Stimulated activated CD4-positive, alpha-beta T cell treated with anti-CD3 and anti-CD28 coated beads, Interleukin-15, amount 100 ng/mL, for 48 hours (primary cell): ENCODE measurements at regions not wholly inside any gene's neighbourhood (a gene's known extent, or its start where the extent isn't known, plus 50 kb on each side); places are given as distances from the start of the nearest gene placed in this dataset.

ENCODE experiments used
- DNase-seq, 2 donors: peaks; one replicate each; pipeline ENCODE4 v3.0.0-alpha.2; 2020; ENCODE audit warnings: low read depth in 2 of 2

DNA sequence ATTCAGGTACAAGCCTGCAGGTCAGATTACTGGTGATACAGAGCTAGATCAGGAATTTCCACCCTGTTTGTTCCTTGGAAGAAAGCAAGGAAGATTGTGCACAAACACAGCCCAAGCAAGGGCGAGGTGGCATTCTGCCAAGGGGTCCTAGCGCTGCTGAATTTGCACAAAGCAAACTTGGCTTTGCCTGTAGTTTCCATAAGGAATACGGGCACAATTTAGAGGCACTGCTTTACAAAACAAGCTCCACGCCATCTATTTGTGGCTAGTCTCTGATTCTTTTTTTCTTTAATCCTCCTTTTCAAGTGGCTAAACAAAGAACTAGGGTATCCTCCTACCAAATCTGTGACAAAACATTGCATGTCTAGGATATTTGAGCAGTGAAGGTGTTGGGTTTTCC lies 195.5 kb upstream of the ACVR2A start:
- DNase-seq = no peak

DNA sequence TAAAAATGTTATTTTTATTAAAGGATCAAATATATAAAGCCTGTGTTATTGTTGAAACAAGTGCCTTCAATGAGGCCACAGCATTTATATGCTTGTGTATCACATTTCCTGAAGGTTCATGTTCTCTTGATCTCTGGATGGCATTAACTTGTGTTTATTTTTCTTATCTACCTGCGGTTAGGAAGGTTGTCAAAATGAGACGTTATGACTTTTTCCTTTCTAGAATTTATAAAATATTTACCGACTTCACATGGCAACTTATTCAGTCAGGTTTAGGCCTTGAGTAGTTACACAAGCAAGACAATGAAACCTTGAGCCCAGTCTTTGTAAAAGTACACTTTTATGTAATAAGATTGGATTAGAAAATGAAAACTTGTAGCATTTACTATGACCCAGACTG lies 196.4 kb upstream of the ACVR2A start:
- DNase-seq = no peak

DNA sequence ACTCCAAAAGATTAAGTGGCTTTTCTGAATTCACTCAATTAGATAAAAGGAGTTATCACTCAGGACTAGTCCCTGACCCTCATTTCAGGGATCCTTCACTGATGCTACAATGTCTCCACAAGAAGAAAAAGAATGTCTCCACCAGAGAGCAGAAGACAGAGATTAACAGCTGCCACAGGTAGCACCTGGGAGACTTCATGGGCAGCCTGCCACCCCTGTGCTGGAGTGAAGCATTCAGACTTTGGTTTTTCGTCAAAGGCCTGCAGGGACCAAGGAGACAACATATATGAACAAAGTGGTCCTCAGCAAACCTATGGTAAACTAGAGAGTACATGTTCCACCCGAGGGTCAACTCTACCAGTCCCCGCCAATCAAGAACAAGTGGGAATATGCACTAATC lies 197.0 kb upstream of the ACVR2A start:
- DNase-seq = no peak

DNA sequence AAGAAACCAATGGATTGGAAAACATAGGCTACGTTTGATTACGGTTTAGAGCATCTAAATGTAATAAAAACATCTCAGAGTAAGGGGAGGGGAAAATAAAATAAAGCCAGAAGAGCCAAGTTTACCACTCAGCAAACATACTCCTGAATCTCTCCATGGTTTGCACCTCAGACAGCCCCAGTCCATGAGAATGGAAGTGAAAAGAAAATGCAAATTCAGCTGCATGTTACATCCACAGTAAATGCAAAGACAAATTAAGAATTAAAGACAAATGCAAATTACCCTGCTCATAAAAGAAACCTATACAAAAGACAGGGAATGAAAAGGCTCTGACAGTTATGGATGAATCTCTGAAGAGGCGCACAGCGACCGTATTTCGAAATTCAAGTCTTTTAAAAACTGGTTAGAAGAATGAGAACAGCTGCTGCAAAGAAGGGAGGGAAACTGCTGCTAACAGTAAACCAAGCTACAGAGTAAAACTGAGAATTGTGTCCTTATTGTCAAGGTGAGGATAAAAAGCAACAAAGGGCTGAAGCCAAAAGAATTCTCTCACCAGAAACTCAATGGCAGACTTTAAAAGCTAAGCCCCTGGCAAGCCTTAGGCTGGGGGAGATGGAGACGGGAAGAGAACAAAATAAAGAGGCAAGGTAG lies 197.9 kb upstream of the ACVR2A start:
- no peak for DNase-seq

DNA sequence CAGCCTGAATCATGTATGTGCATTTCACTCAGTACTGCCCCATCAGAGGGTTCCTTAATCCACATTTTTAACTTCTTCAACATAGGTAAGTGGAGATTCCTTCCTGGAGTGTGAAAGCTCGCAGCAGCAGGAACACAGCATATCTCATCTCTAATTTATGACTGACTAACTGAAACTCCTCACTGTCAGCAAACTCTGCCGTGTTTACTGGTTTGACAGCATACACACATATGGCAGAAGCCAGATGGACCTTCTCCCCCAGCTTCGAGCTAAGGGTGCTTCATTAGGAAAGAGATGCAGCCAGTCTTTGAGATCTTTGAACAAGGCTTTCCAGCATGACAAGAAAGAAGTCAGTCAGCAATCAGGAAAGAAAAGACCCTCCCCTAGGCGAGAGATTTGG lies 200.3 kb upstream of the ACVR2A start:
- DNase-seq = no peak

DNA sequence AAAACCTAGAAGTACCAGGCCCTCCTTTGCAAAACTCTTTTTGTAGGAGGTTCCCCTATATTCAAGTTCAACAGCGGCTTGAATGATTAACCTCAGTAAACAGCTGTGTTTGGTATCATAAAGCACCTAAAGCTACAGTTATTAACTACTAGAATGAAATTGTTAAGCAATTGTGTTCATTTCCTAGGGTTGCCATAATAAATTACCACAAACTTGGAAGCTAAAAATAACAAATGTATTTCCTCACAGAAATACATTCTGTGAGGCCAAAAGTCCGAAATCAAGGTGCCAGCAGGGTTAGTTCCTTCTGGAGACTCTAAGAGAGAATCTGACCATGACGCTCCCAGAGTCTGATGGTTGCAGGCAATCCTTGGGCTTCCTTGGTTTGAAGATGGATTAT lies 202.1 kb upstream of the ACVR2A start:
- DNase-seq = no peak

DNA sequence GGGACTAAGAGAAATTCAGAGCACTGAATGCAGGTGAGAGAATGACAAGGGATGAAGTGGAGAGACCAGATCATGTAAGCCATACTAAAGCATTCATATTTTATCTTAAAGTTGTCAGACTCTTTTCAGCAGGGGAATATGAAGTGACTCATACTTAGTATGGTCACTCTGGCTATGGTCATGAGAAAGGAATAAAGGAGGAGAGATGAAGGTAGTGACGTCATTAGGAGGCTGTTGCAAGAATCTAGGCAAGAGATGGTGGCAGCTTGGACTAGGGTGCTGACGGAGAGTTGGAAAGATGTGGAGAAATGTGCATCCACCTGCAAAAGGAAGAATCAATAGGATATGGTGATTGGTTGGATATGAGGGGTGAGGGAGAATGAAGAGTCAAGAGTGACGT lies 203.2 kb upstream of the ACVR2A start:
- no peak for DNase-seq

DNA sequence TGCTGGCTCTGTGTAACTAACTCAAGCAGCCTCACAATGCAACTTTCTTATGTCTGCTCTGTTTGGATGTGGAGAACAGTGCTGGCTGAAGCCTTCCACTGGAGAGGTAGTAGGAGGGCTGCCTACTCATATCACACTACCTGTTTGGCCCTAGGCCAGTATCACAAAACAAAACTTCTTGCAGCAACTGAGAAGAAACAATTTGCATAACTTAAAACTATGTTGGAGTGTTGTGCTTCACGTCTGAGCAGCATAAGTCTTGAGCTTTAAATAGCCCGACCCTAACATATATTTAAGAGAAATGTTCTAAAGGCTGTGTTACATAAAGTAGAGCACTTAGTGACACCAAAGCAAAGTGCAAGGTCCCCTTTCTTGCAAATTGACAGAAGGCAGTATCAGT lies 204.9 kb upstream of the ACVR2A start:
- no peak for DNase-seq

DNA sequence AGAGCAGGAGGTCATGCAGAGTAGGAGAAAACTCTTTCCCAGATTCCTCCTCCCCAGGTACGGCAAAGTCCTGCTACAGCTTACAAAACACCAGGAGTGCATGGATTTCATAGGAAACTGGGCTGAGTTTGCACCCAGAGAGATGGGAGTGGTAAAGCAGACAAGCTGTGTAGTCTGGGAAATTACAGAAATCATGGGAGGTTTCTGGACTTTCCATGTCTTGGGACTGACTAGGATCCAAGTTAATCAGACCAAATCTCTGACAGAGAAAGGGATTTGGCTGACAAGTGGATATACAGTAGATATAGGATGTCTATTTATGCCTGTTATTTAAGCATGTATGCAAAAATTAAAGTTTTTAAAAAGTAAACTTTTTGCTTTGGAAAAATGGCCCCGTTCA lies 205.4 kb upstream of the ACVR2A start:
- no peak for DNase-seq

DNA sequence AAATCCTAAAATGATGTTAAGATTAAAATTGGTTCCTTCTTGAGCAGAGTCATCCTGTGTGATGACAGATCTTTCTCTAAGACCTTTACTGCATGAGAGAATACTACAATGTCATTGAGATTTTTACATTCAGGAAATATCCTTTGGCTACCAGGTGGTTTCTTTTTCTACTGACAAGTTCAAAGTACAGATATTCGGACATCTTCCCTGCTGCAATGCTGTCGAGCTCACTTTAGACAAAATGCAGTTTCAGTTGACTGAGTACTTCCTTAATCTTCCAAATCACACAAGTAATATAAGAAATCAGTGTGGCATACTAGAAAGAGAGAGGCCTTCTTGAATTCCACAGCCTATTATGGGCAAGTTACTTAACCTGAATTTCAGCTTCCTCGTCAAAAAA lies 207.9 kb upstream of the ACVR2A start:
- no peak for DNase-seq

DNA sequence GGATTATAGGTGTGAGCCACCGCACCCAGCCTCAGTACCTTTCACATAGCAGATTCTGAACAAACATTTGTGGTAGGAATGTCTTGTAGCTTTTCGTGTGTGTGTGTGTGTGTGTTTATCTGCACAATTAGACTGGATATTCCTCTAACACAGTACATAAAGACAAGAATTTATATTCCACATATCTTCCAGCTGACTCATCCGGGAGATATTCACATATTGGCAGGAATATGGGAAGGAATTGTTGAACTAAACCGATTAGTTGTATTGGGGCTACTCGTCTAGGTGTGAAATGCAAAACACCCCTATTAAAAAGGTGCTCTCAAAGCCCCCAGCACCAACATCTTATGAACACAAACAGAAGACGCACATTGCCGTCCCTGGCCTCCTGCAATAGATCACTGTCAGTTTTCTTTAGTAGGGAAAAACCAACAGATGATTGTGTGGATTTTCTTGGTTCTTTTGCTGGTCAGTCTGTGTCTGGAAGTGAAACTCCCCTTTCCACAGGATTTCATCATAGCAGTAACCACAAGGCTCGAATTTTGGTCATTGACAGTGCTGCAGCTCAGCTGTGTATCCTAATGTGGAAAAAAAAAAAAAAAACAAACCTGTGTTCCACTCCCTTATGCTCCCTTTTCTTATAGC lies 208.5 kb upstream of the ACVR2A start:
- no peak for DNase-seq

DNA sequence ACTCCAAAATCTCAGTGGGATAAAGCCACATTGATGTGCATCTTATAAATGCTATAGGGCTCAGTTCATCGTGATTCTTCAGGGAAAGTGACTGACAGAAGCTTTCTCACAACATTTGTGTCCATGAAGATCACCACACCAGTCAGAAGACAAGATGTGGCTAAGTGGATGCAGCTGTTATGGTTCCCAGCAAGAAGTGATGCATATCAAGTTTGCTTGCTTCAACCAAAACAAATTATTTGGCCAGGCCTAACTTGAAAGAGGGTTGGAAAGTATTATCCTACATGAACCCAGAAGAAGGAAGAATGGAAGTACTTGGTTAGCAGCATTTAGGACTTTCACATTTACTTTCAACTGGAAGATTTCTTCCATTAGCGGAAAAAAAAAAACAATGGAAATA lies 210.0 kb upstream of the ACVR2A start:
- DNase-seq = no peak

DNA sequence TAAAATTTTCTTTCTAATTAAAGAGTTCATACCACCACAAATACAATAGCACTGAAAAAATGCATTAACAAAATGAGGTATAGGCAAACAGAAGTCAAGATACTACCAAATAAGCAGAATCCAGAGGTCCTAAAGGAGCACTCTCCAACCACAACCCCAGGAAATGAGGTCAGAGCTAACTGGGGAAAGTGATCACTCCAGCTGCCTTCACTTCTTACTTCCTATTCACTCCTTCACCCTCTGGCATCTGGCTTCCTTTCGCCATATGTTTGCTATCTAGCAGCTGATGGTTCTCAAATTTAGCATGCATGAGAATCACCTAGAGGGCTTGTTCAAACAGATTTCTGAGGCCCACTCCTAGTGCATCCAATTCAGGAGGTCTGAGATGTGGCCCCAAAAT lies 212.6 kb upstream of the ACVR2A start:
- no peak for DNase-seq

DNA sequence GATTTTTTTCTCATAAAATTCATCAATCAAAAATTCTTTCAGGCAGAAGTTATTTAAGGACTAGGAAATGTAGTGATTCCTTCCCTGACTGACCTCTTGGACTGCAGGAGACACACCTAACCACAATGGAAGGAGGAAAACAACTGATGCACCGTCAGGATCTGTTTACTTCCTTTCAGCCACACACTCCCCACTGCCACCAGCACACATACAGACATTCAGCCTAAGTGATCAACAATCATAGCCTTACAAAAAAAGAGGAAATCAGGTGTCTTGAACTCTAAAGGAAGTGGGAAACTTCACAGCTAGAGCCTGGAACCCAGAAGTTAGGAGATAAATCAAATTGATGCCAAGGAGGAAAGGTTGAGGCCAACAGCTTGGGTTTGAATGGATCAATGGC lies 213.5 kb upstream of the ACVR2A start:
- no peak for DNase-seq

DNA sequence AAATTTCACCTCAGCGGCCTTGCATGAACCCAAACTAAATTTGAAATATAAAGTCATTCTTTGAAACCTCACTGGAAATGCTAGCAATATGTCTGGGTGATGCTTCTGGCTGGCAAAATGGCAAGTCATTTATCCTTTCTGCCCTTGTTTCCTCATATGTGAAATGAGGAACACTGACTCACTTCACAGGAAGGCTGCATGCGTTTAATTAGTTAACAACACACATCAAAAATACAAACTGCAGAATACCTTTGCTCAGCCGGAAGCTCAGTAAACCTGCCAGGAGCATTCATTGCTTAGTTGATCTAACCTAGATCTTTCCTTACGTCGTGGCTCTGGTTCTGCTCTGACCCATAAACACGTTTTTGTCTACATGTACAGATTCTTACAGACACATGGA lies 214.2 kb upstream of the ACVR2A start:
- peak in 1 of 2 donors; percentile 8 for DNase-seq

DNA sequence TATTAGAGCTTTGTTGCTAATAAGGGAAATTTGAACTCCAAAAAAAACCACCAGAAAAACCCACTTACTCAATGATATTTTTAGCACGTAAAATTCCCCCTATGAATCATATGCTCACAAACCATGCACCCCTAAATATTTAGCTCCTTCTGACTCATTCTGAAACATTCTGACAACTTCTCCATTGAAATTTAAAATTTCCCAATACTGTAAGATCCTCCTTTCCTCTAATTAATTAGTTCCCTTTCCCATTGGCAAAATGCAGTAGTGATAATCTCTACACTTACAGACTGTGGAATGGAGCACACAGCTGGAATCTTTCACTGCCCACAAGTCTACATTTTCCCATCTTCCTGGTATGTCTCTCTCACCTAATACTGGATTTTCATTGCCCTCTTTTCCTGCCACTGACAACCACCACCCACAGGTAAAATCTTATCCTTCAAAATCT lies 215.8 kb upstream of the ACVR2A start:
- DNase-seq = no peak

DNA sequence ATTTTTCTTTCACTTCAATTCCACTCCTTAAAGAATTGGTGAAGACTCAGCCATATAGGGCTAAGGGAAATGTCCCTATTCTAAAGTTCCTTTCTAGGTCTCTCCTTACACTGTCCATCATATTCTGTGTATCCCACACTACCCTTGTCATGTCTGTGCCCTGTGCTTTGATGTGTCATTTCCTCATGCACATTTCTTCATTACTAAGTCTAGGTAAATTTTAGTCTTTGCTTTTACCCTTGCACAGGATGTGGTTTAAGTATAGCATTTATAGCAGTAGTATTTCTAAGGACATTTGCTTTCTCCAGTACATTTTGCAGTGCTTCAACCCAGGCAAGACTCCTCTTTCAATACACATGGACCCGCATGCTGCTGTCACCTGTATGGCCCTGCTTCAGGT lies 221.5 kb upstream of the ACVR2A start:
- no peak for DNase-seq

DNA sequence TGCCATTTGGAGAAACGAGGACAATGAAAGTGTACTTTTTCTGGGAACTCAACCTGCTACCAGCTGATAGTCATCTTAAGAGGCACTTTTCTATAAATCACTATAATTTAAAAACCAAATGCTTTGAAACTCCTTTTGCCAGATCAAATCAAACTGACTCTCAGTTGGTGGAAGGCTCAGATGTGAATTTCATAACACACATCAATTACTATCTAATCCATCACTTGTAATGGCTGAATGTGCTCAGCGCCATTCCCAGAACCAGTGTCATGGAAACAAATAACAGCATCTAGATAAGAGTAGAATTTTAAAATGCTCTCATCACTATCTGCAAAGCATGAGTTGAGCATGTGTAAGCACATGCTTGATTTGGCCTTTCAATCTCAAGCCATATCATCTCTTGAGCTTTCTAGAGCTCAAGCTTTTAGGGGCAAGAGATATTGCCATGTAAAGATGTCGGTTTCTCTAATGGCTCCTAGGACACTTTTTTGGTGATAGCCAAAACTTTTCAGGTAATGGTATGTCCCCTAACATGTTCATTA lies 223.1 kb upstream of the ACVR2A start:
- no peak for DNase-seq

DNA sequence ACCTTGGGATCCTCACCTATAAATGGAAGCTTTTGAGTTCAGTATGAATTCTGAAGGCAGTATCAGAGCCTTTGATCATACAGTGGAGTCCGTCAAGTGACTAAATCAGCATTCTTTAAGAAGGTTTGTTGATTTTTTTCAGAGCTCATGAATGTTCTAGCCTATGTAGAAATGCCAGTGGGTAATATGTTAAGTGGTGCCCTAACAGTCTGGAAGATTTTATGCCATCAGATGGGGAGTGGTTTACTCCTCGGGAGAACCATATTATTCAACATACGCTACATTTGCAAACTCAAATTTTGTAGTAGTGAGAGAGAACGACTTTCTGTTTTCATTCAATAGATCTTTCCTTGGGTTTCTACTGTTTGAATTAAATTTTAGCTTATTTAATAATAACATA lies 225.0 kb upstream of the ACVR2A start:
- DNase-seq = no peak

DNA sequence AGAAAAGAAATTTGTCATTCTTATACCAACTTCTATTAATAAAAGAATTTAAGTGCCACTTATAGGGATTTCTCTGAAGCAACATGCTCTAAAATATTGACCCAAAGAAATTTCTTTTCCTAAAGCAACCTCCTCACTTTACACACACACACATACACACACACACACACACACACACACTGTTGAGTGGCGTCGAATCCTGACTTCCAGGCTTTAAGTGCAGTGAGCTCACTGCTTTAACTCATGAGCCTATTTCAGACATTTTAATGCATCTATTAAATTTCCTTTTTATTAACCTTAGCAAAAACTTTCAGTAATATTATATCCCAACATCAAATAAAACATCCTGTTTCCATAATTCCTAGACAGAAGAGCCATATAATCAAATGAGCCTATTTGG lies 229.1 kb upstream of the ACVR2A start:
- DNase-seq = no peak

DNA sequence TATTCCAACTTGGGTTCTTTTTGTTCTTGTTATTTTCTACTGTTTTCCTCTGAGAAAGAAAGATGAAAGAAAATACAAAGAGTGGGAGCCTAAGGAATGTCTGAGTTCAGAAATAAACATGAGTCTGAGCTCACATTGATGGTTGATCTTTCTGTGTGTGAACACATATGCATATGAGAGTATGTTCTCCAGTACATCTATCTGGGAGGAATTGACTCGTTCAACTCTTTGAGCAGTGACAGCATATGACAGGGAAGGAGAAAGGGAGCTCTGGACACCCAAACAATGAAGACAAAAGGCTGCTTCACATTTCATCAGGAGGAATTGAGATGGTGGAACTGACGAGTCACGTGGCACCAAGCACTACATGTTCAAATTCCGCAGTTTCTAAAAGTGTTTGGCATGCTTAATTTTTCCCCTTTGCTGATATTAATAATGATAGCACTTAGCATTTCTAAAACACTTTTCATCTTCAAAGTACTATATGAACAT lies 229.8 kb upstream of the ACVR2A start:
- no peak for DNase-seq

DNA sequence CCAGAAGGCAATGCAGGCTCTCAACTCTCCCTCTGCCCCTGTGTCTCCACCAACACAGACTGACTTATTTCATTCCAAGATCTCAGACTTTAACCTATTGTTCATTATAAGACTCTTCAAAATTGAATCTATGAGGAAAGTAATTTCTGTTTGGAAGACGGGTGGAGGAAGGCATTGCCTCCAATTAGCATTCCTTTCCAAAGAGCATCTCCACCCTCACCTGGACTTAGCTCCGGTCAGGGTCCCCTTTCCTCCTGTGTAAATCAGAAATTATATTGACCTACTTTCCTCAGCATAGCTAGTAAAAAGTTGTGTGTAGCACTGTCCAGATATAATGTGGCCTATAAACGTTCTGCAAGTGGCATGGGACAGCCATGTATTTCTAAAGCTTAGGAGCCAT lies 230.4 kb upstream of the ACVR2A start:
- DNase-seq = no peak

DNA sequence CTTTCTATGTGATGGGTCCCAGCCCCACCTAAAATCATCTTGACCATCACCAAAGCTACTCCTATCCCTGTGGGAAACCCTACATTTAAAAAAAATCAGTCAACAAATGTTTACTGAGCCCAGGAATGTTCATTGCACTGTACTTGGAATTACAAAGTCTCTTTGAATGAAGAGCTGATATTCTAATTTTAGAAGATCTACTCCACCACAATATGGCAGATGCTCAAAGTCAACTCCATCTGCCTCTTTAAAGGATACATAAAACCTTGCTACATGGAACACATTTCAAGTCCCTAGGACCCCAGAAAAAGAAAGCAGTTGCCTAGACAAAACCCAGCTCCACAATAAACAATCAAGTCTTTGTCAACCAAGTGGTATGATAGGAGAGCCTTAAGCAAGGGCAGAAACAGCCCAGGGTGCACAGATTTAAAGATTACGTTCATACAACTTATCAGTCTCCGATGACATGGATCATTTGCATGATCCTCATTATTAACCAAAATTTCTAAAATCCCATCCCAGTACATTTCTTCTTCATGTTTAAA lies 234.3 kb upstream of the ACVR2A start:
- no peak for DNase-seq
